Natural killer cell (primary cell): ENCODE measurements at regions not wholly inside any gene's neighbourhood (a gene's known extent, or its start where the extent isn't known, plus 50 kb on each side); places are given as distances from the start of the nearest gene placed in this dataset.

Source experiments
- ATAC-seq, 3 donors: fragments of 150-1000 bp in 2 of 3; fragments of 200-7000 bp in 1 of 3; cut with Tn5 transposase; 1 replicate in 1 of 3; 2 replicates in 2 of 3; pipeline ENCODE4 v1.10.0; 2021; ENCODE audit warnings: mild to moderate bottlenecking in 2 of 3, moderate library complexity in 2 of 3
- DNase-seq, 2 donors: peaks; one replicate each; pipeline versions ENCODE4 v3.0.0 to v3.0.0-alpha.2; 2013 to 2021; ENCODE audit warnings: mixed read lengths in 1 of 2
- H3K27ac ChIP-seq: one replicate; pipeline ENCODE4 v1.5.1; 2013; ENCODE audit warnings: mild to moderate bottlenecking, low read length
- H3K27me3 ChIP-seq: one replicate; pipeline ENCODE4 v1.6.1; 2013; ENCODE audit warnings: low read length; ENCODE audit not compliant: control insufficient read depth, insufficient read depth
- H3K36me3 ChIP-seq: one replicate; pipeline ENCODE4 v1.6.1; 2013; ENCODE audit warnings: low read length; ENCODE audit not compliant: control insufficient read depth, insufficient read depth
- H3K4me1 ChIP-seq: one replicate; pipeline ENCODE4 v1.6.1; 2013; ENCODE audit warnings: low read length; ENCODE audit not compliant: control insufficient read depth, insufficient read depth
- H3K4me3 ChIP-seq: one replicate; pipeline ENCODE4 v1.5.1; 2013; ENCODE audit warnings: low read length
- H3K9me3 ChIP-seq: one replicate; pipeline ENCODE4 v1.6.1; 2013; ENCODE audit warnings: low read length; ENCODE audit not compliant: control insufficient read depth, insufficient read depth
- H3K27ac Mint-ChIP-seq, 2 donors: one replicate each; pipeline ENCODE4 v1.8.0; 2022; ENCODE audit warnings: mild to moderate bottlenecking in 2 of 2, mixed read lengths in 2 of 2, moderate library complexity in 1 of 2
- H3K27me3 Mint-ChIP-seq, 2 donors: one replicate each; pipeline ENCODE4 v1.8.0; 2022; ENCODE audit warnings: low read depth in 2 of 2, mixed read lengths in 2 of 2
- H3K36me3 Mint-ChIP-seq: one replicate; pipeline ENCODE4 v1.8.0; 2022; ENCODE audit warnings: mixed read lengths
- H3K4me1 Mint-ChIP-seq, 2 donors: one replicate each; pipeline ENCODE4 v1.8.0; 2022; ENCODE audit warnings: mixed read lengths in 2 of 2
- H3K4me3 Mint-ChIP-seq: one replicate; pipeline ENCODE4 v1.8.0; 2022; ENCODE audit warnings: mild to moderate bottlenecking, moderate library complexity, mixed read lengths
- H3K9me3 Mint-ChIP-seq, 2 donors: one replicate each; pipeline ENCODE4 v1.8.0; 2022; ENCODE audit warnings: mixed read lengths in 2 of 2
- WGBS: methylation state at CpG from one replicate; pipeline ENCODE4 v1.1.7; 2013; ENCODE audit warnings: missing lambda C conversion rate; ENCODE audit not compliant: insufficient coverage; 5-methylcytosine and 5-hydroxymethylcytosine counted together
- intact Hi-C: fragments of 100-400 bp; cut with micrococcal nuclease; formaldehyde crosslinking; loops from one replicate; pipeline ENCODE4 v1.14.2; 2022
- TF ChIP-seq, protein P1 (sequence below): fragments of 200-600 bp; IDR thresholded peaks from one replicate; pipeline ENCODE4 v1.8.0; 2022; ENCODE audit warnings: antibody characterized with exemption

DNA sequence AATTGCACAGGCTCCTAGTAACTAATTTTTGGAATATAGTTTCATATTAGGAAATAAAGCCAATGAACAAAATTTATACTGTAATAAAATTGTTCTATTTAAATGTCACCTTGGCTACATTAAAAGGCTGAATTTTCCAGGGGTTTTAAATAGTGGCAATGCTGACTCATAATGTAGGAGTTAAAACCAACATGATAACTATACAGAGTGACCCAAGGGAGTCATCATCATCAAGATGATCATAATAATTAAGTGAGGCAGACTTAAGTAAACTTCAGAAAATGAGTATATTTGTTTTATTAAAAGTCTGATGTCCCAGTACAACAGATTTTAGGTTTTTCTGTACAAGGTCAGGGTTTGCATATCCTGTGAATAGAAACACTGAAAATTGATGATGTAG lies 183.4 kb downstream of the PLPPR4 start:
- Histone ChIP-seq H3K27me3 (no peaks in the 10 kb centered on the region), H3K9me3 (no peaks in the 10 kb centered on the region), H3K36me3 (no peaks in the 10 kb centered on the region), H3K4me3 (no peak overlapping the region), H3K4me1 (no peaks in the 10 kb centered on the region), H3K27ac (no peak overlapping the region)
- H3K27ac Mint-ChIP-seq: no peak overlapping the region
- H3K9me3 Mint-ChIP-seq: peaks cover 2 to 8% of the 10 kb centered on the region in 2 donors
- no peaks in the 10 kb centered on the region for H3K36me3 Mint-ChIP-seq
- DNase-seq: no peak
- TF ChIP-seq, protein P1, sequence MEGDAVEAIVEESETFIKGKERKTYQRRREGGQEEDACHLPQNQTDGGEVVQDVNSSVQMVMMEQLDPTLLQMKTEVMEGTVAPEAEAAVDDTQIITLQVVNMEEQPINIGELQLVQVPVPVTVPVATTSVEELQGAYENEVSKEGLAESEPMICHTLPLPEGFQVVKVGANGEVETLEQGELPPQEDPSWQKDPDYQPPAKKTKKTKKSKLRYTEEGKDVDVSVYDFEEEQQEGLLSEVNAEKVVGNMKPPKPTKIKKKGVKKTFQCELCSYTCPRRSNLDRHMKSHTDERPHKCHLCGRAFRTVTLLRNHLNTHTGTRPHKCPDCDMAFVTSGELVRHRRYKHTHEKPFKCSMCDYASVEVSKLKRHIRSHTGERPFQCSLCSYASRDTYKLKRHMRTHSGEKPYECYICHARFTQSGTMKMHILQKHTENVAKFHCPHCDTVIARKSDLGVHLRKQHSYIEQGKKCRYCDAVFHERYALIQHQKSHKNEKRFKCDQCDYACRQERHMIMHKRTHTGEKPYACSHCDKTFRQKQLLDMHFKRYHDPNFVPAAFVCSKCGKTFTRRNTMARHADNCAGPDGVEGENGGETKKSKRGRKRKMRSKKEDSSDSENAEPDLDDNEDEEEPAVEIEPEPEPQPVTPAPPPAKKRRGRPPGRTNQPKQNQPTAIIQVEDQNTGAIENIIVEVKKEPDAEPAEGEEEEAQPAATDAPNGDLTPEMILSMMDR: no peak
- intact Hi-C loops: no loop called here
- no peaks in the 10 kb centered on the region for H3K27me3 Mint-ChIP-seq
- H3K4me1 Mint-ChIP-seq: no peaks in the 10 kb centered on the region
- no peak for ATAC-seq
- H3K4me3 Mint-ChIP-seq: no peak overlapping the region

DNA sequence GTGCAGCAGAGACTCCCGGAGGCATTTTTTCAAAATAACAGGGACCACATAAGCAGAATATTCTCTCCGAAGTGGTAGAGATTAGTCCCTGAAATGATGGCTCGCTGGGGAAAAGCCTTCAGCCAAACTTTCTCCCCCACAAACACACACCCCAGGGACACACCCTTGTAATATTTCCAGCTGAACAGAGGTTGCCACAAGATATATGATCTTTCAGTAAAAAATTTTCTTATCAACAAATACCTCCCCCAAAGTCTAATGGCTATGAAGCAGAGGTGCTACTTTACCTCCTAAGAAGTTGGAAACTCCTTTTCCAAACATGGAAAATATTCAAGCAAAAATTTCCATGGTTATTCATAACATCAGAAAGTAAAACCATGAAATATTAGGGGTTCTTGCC lies 190.2 kb upstream of the PALMD start:
- intact Hi-C loops: no loop called here

DNA sequence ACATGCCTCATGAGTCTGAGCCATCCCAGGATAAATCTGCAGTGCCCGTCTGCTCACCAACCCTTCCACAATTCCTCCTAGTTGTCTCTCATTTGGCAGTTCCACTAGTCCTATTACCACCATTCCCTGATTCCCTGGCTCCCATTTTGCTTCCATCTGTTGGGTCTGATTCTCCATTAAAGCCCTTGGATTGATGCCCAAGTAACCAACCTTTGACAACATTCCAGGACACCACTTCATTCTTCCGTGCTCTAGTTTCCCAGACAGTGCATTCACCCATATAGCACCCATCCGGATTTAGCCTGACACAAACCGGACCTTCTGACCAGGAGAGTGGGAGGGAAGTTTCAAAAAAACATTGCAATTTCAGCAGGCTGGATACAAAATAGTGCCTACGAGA lies 189.4 kb upstream of the PALMD start:
- Mint-ChIP-seq H3K27me3 (peaks cover 0 to 4% of the 10 kb centered on the region in 2 donors), H3K9me3 (peaks cover 2 to 7% of the 10 kb centered on the region in 2 donors), H3K36me3 (no peaks in the 10 kb centered on the region), H3K4me3 (no peak overlapping the region), H3K27ac (no peak overlapping the region), H3K4me1 (no peaks in the 10 kb centered on the region)
- intact Hi-C loops: no loop called here
- Histone ChIP-seq H3K4me3 (no peak overlapping the region), H3K9me3 (no peaks in the 10 kb centered on the region), H3K27me3 (no peaks in the 10 kb centered on the region), H3K27ac (no peak overlapping the region), H3K4me1 (no peaks in the 10 kb centered on the region), H3K36me3 (no peaks in the 10 kb centered on the region)
- TF ChIP-seq, protein P1: no peak
- DNase-seq (no peak), ATAC-seq (no peak)
- WGBS: 78% methylated on average over 4 of the region's 5 CpGs

More for the DNA sequence above, 190.2 kb upstream of the PALMD start:
- H3K4me1 Mint-ChIP-seq: no peaks in the 10 kb centered on the region
- H3K4me3 ChIP-seq: no peak overlapping the region
- no peak overlapping the region for H3K27ac ChIP-seq
- DNase-seq (no peak), ATAC-seq (no peak)
- H3K4me3 Mint-ChIP-seq: no peak overlapping the region
- no peaks in the 10 kb centered on the region for H3K36me3 ChIP-seq
- H3K4me1 ChIP-seq: no peaks in the 10 kb centered on the region
- no peaks in the 10 kb centered on the region for H3K36me3 Mint-ChIP-seq
- peaks cover 2 to 7% of the 10 kb centered on the region in 2 donors for H3K9me3 Mint-ChIP-seq
- no peaks in the 10 kb centered on the region for H3K27me3 ChIP-seq
- WGBS: 86% methylated on average over 3 of the region's 3 CpGs
- H3K9me3 ChIP-seq: no peaks in the 10 kb centered on the region
- peaks cover 0 to 4% of the 10 kb centered on the region in 2 donors for H3K27me3 Mint-ChIP-seq
- no peak overlapping the region for H3K27ac Mint-ChIP-seq
- TF ChIP-seq, protein P1: no peak

DNA sequence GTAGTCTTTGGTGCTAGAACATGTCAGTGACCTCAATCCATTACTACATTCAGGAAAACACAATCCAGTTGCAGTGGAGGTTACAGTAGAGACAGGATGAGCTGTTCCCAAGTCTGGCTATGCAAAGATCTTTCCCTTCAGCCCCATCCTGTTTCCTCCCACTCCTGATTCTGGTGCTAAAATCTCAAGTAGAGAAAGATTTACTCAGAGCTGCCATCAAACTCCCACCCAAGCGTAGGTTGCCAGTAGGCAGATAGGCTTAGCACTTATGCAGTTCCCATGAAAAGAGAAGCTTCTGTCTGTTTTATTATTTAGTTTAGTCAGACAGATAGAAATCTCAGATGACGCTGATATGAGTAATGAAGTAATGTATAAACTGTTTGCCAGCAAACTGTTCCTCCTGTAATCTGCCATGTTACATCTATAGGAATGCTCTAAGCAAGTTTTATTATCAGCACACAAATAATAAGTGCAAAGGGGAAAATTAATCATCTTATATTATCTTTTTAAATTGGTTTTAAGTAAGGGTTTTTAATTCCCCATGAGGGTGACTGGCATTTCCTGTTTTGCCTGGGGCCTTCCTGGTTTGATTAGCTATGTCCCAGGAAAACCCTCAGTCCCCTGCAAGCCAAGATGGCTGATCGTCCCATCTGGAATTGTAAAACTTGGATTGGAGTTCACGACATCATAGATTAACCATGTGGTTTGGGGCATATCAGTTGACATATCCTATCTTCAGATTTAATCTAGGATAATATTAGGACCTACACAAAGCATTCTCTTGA lies 188.3 kb upstream of the PALMD start:
- Histone ChIP-seq H3K9me3 (no peaks in the 10 kb centered on the region), H3K4me1 (no peaks in the 10 kb centered on the region), H3K4me3 (no peak overlapping the region), H3K27ac (no peak overlapping the region), H3K36me3 (no peaks in the 10 kb centered on the region), H3K27me3 (no peaks in the 10 kb centered on the region)
- Mint-ChIP-seq H3K36me3 (no peaks in the 10 kb centered on the region), H3K9me3 (peaks cover 2 to 7% of the 10 kb centered on the region in 2 donors), H3K4me3 (no peak overlapping the region), H3K27me3 (peaks cover 0 to 4% of the 10 kb centered on the region in 2 donors), H3K27ac (no peak overlapping the region), H3K4me1 (no peaks in the 10 kb centered on the region)
- TF ChIP-seq, protein P1: no peak
- no peak for DNase-seq
- ATAC-seq: no peak
- 80% methylated on average over 3 of the region's 4 CpGs for WGBS
- intact Hi-C loops: no loop called here
